HG02798 (cell line): ENCODE measurements at regions not wholly inside any gene's neighbourhood (a gene's known extent, or its start where the extent isn't known, plus 50 kb on each side); places are given as distances from the start of the nearest gene placed in this dataset.
A peak's percentile ranks its signal among the peaks of the same experiment; 100 is the strongest.

Source experiments
- ATAC-seq: cut with Tn5 transposase; IDR thresholded peaks from one replicate; pipeline ENCODE4 v1.9.1; 2021; ENCODE audit warnings: mild to moderate bottlenecking; ENCODE audit not compliant: unreplicated experiment, poor library complexity

- no peak for ATAC-seq
Measured at GRCh38 chr3:176741664-176742047, 455.6 kb downstream of the TBL1XR1 start.

GRCh38 chr3:176740906-176741663, 456.2 kb downstream of the TBL1XR1 start:
- no peak for ATAC-seq

- no peak for ATAC-seq
Measured at GRCh38 chr3:176739159-176739558, 458.1 kb downstream of the TBL1XR1 start.

- no peak for ATAC-seq
Measured at GRCh38 chr3:176737480-176738110, 459.7 kb downstream of the TBL1XR1 start.

- ATAC-seq: no peak
Measured at GRCh38 chr3:176734146-176734545, 463.1 kb downstream of the TBL1XR1 start.

- no peak for ATAC-seq
Measured at GRCh38 chr3:176724394-176724759, 472.9 kb downstream of the TBL1XR1 start.

- no peak for ATAC-seq
Measured at GRCh38 chr3:176723758-176724393, 473.4 kb downstream of the TBL1XR1 start.

GRCh38 chr3:176714034-176714433, 483.2 kb downstream of the TBL1XR1 start:
- no peak for ATAC-seq

GRCh38 chr3:176712191-176712590, 485.1 kb downstream of the TBL1XR1 start:
- no peak for ATAC-seq

GRCh38 chr3:176699288-176699687, 498.0 kb downstream of the TBL1XR1 start:
- no peak for ATAC-seq

GRCh38 chr3:176697284-176697889, 499.9 kb downstream of the TBL1XR1 start:
- no peak for ATAC-seq

- ATAC-seq: no peak
Measured at GRCh38 chr3:176696816-176697215, 500.5 kb downstream of the TBL1XR1 start.

- ATAC-seq: no peak
Measured at GRCh38 chr3:176692966-176693785, 504.1 kb downstream of the TBL1XR1 start.

- no peak for ATAC-seq
Measured at GRCh38 chr3:176692199-176692965, 504.9 kb downstream of the TBL1XR1 start.

- ATAC-seq: no peak
Measured at GRCh38 chr3:176690083-176690869, 507.0 kb downstream of the TBL1XR1 start.

- no peak for ATAC-seq
Measured at GRCh38 chr3:176687754-176688153, 509.5 kb downstream of the TBL1XR1 start.

GRCh38 chr3:176683382-176683781, 513.9 kb downstream of the TBL1XR1 start:
- ATAC-seq: peak; percentile 65

- ATAC-seq: no peak
Measured at GRCh38 chr3:176663837-176664831, 533.1 kb downstream of the TBL1XR1 start.
